ENCODE measurements at regions not wholly inside any gene's neighbourhood (a gene's known extent, or its start where the extent isn't known, plus 50 kb on each side); places are given as distances from the start of the nearest gene placed in this dataset.

DNA sequence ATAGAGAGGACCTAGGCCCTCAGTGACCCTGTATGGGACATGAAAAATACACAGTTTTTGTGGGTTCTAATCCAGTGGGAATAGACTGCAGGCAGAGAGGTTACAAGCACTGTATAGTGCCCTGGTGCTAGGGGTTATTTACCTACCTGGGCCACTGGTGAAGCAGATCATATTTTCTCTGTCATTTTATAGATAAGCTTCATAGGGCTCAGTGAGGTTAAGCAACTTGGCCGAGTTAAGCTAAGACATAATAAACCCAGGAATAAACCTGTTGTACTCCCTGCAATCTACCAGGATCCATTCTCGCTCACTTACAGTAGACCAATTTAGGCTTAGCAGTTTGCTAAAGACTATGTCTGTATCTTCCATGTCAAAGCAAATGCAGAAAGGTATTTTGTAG is 340.6 kb upstream of the KHDRBS2 start:
- TF ChIP-seq EZH2 (IDR thresholded peaks at IDR 0.05) (no peak), POLR2AphosphoS5 (IDR thresholded peaks at IDR 0.05; ENCODE audit: borderline replicate concordance, low read depth, low read length) (no peak), FOXP2 (optimal IDR thresholded peaks at IDR 0.05; ENCODE audit: control extremely low read depth, extremely low read length, insufficient read depth) (no peak)
